GM12874 (cell line): ENCODE measurements at regions not wholly inside any gene's neighbourhood (a gene's known extent, or its start where the extent isn't known, plus 50 kb on each side); places are given as distances from the start of the nearest gene placed in this dataset.

Experiments
- CTCF ChIP-seq: IDR thresholded peaks from 2 replicates; pipeline ENCODE4 v1.5.1; 2011; ENCODE audit warnings: low read depth, mild to moderate bottlenecking, control low read depth, low read length, moderate library complexity; ENCODE audit not compliant: insufficient read depth

GRCh38 chr13:67374391-67374790 is 144.3 kb upstream of the PCDH9 start:
- TF ChIP-seq CTCF, result no peak

GRCh38 chr13:67372868-67373464 is 142.8 kb upstream of the PCDH9 start:
- no peak for TF ChIP-seq CTCF

DNA sequence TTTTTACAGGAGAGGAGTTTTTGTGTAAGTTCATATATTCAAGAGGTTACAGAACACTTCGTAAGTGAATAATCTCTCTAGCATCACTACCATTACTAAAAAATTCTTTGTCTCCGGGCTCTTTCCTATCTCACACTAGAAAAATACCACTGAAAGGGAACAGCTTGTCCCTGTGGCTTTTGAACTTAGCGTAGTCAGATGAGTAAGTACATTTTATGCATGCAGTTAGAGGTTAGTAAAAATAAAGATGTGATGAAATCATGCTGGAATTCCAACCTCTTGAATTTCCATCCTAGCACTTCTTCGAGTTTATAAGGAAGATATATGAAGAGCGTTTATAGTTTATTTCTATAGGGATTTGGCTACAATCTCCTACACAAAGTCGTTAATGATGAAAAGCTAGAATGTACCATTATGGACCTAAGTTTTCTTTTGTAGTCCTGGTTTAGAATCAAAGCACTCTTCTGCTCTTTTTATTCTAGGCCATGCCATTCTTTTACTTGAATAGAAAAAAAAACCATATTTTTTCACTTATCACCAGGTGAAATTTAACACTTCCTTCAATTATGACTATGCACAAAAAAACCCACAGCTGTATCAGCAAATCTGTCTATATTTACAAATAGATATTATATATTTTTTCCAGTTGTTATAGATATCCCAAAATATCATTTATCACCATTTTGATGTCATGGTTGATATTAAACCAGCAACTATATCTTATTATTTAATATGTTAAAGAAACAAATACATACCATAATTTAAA is 139.9 kb upstream of the PCDH9 start:
- TF ChIP-seq CTCF, result no peak

- TF ChIP-seq CTCF, result no peak
Measured at GRCh38 chr13:67367399-67367798, 137.3 kb upstream of the PCDH9 start.

GRCh38 chr13:67366533-67366932 is 136.4 kb upstream of the PCDH9 start:
- no peak for TF ChIP-seq CTCF

DNA sequence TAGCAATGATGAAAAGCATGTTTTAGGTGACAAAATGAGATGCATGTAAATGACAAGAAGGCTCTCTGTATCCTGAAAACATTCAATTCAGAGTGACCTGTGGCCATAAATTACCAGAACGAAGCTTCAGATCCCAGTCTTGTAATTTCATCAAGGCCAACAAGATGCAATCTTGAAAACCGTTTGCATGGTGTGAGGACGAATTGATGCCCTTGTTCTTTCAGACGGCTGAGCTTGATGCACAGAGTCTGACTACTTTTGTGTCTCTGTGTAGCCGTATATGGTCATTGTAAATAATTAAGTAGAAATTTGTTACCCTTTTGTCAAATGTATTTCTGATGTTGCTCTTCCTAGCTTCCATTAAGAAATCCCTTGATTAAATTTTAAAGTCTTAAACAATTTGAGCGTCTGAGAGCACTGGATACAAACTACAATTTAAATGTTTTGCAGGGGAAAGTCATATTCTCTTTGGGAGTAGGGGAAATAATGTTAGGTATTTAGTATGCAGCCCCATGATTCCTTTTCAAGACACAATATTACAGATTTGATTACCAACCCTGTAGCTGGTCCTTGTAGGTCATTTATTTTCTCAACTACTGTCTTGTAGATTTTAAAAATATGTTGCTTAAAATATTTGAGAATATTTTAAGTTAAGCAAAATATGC is 125.8 kb upstream of the PCDH9 start:
- TF ChIP-seq CTCF, result no peak

DNA sequence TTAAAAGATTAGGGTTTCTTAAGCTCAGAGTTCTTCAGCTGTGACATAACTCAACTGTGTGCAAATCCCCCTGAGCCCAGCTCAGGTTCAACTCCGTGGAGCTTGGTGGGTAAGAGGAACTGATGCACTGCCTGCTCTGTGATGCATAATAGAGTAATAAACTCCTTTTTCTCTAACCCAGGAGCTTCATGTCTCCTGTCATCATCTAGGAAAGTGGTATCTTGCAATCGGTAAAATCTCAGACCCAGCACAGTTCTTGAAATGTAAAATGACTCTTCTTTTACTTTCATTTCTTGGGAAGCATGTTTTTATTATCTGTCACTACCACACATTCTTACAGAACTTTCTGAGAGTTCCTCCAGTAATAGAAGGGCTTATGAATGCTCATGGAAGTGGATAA is 123.8 kb upstream of the PCDH9 start:
- TF ChIP-seq CTCF, result no peak
